ENCODE measurements at regions not wholly inside any gene's neighbourhood (a gene's known extent, or its start where the extent isn't known, plus 50 kb on each side); places are given as distances from the start of the nearest gene placed in this dataset.

DNA sequence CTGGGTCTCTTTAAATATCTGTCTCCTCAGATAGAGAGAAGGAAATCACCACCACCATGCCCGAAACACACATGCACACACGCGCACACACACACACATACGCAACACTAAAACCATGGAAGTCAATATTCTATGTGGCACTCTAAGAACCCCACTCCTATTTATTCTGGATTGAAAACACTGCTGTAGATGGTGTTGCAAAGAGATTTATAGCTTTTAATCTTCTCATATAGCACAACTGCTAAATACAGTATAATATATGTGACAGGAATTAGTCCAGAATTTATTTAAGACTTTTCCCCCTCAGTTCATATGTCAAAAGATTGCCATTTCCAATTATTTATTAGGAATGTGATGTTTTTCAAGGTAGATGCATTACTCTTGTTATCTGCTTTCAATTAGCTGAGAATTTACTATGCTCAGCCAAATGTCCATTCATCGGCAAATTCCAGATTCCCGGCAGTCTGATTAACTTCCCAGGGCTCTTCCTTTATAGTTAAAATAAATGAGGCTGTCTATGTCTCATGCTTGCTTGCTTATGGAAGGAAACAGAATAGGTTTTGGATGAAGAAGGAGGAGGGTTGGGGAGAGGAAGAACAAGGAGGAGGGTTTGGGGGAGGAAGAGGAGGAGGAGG, 115.4 kb upstream of the NDP start:
- Histone ChIP-seq H3K4me3 (no peak overlapping the region), H3K9me3 (no peaks in the 10 kb centered on the region), H3K4me1 (ENCODE audit: insufficient read depth) (no peaks in the 10 kb centered on the region), H3K27ac (no peak overlapping the region), H3K27me3 (no peaks in the 10 kb centered on the region), H3K36me3 (no peaks in the 10 kb centered on the region)
- no peak for DNase-seq
- intact Hi-C loops (cut with DNase I) = no loop called here
- 77 to 78% (median 77%) methylated on average over 6 of the region's 6 CpGs for WGBS, 3 donors
- TF ChIP-seq CTCF (IDR thresholded peaks at IDR 0.05) (no peak), EP300 (IDR thresholded peaks at IDR 0.05) (no peak), POLR2A (IDR thresholded peaks at IDR 0.05) (no peak)

GRCh38 chrX:44085209-44085608, 112.0 kb upstream of the NDP start:
- Histone ChIP-seq H3K36me3 (no peaks in the 10 kb centered on the region), H3K4me1 (ENCODE audit: insufficient read depth) (no peaks in the 10 kb centered on the region), H3K9me3 (no peaks in the 10 kb centered on the region), H3K27me3 (no peaks in the 10 kb centered on the region), H3K4me3 (no peak overlapping the region), H3K27ac (no peak overlapping the region)
- intact Hi-C loops (cut with DNase I) = no loop called here
- WGBS, 3 donors = 33 to 44% (median 41%) methylated on average over 1 of the region's 1 CpG
- TF ChIP-seq POLR2A (IDR thresholded peaks at IDR 0.05) = no peak
- TF ChIP-seq EP300 (IDR thresholded peaks at IDR 0.05) = no peak
- no peak for TF ChIP-seq CTCF (IDR thresholded peaks at IDR 0.05)
- DNase-seq = no peak

- no peaks in the 10 kb centered on the region for H3K36me3 ChIP-seq
- H3K4me3 ChIP-seq = no peak overlapping the region
- no peak for DNase-seq
- H3K4me1 ChIP-seq (ENCODE audit: insufficient read depth) = no peaks in the 10 kb centered on the region
- no peak for TF ChIP-seq CTCF (IDR thresholded peaks at IDR 0.05)
- no peak for TF ChIP-seq POLR2A (IDR thresholded peaks at IDR 0.05)
- no peak for TF ChIP-seq EP300 (IDR thresholded peaks at IDR 0.05)
- no peaks in the 10 kb centered on the region for H3K9me3 ChIP-seq
- whole genome bisulfite sequencing, 3 donors = 71 to 92% (median 88%) methylated on average over 5 of the region's 5 CpGs
- no peak overlapping the region for H3K27ac ChIP-seq
- intact Hi-C loops (cut with DNase I) = no loop called here
- H3K27me3 ChIP-seq = no peaks in the 10 kb centered on the region
Measured at GRCh38 chrX:44082829-44083228, 109.6 kb upstream of the NDP start.

DNA sequence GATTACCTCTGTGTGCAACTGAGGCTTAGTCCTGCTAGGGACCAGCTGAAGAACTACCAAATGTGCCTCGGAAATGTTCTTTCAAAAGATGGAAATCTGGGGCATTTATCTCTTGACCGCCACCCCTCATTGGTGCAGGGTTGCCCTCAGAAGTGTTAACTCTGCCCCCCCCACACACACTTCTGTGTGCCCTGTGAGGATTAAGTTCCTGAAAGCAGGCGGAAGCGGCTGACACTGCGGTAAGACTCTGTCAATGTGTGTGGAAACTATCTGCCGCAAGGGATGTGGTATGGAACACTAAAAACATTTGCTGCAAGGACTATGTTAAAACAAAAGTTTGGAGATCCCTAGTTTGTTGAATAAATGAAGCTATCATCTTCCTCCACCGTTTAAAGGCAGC, 106.9 kb upstream of the NDP start:
- DNase-seq = no peak
- 88 to 90% (median 89%) methylated on average over 7 of the region's 7 CpGs for WGBS, 3 donors
- Histone ChIP-seq H3K4me3 (no peak overlapping the region), H3K27ac (no peak overlapping the region), H3K27me3 (no peaks in the 10 kb centered on the region), H3K36me3 (no peaks in the 10 kb centered on the region), H3K9me3 (no peaks in the 10 kb centered on the region), H3K4me1 (ENCODE audit: insufficient read depth) (no peaks in the 10 kb centered on the region)
- intact Hi-C loops (cut with DNase I) = no loop called here
- no peak for TF ChIP-seq CTCF (IDR thresholded peaks at IDR 0.05)
- TF ChIP-seq EP300 (IDR thresholded peaks at IDR 0.05) = no peak
- no peak for TF ChIP-seq POLR2A (IDR thresholded peaks at IDR 0.05)
